SK-N-SH treated with all-trans-retinoic acid at 6 μM for 48 hours (cell line): ENCODE measurements at regions not wholly inside any gene's neighbourhood (a gene's known extent, or its start where the extent isn't known, plus 50 kb on each side); places are given as distances from the start of the nearest gene placed in this dataset.

Experiments used
- OSR1 ChIP-seq: fragments of 250-450 bp; sonication (Bioruptor Pico); IDR thresholded peaks from 2 replicates; pipeline ENCODE4 v1.8.0; 2022; ENCODE audit warnings: moderate library complexity, mild to moderate bottlenecking, inconsistent platforms
- RARB ChIP-seq: fragments of 250-450 bp; sonication (Bioruptor Pico); IDR thresholded peaks from 2 replicates; pipeline ENCODE4 v1.8.0; 2021; ENCODE audit warnings: mild to moderate bottlenecking, moderate library complexity
- TF ChIP-seq, protein P1 (sequence below): fragments of 250-450 bp; sonication (Bioruptor Pico); IDR thresholded peaks from 2 replicates; pipeline ENCODE4 v1.5.0; 2020; ENCODE audit warnings: mild to moderate bottlenecking, moderate library complexity
- TF ChIP-seq, protein P2 (sequence below): fragments of 250-450 bp; sonication (Bioruptor Pico); IDR thresholded peaks from 2 replicates; pipeline ENCODE4 v1.8.0; 2021; ENCODE audit warnings: low read depth, mild to moderate bottlenecking, moderate library complexity, borderline replicate concordance

DNA sequence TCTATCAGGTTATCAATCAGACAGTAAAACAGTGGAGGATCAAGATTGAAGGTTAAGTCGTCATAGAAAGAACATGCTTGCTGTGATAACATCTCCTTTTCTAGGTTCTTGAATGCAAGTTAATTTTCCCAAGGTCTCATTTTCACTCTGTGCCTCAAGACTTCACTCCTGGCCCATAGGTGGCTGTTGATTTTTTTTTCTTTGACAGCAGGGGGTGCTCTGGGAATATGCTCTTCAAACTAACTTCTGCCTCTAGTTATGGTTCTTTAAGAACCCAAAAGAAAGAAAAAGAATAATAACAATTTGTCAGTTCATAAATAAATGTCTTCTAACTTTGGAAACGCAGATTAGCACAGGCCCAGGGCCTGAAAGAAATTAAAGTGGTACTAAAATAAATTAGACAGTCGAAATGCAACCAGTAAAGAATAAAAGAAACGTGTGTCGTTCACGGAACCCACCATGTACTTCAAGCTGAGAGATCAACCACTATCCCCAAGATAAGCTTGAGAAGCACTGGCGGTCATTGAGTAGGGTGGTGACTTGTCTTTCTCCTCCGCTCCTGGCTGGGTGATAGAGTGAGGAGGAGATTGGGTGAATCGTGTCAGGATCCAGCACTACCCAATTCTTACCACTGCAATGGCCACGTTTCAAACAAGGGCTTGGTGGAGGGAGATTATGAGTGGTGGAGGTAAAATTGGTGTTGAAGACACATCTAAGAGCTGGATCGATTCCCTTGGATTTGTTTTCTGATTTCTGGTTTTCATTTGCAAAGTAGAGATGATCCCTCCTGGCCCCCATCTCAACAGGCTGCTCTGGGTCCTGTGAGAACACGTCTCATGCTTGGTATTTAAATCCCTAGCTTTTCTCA, 93.4 kb upstream of the IRX4 start:
- TF ChIP-seq, protein P1, sequence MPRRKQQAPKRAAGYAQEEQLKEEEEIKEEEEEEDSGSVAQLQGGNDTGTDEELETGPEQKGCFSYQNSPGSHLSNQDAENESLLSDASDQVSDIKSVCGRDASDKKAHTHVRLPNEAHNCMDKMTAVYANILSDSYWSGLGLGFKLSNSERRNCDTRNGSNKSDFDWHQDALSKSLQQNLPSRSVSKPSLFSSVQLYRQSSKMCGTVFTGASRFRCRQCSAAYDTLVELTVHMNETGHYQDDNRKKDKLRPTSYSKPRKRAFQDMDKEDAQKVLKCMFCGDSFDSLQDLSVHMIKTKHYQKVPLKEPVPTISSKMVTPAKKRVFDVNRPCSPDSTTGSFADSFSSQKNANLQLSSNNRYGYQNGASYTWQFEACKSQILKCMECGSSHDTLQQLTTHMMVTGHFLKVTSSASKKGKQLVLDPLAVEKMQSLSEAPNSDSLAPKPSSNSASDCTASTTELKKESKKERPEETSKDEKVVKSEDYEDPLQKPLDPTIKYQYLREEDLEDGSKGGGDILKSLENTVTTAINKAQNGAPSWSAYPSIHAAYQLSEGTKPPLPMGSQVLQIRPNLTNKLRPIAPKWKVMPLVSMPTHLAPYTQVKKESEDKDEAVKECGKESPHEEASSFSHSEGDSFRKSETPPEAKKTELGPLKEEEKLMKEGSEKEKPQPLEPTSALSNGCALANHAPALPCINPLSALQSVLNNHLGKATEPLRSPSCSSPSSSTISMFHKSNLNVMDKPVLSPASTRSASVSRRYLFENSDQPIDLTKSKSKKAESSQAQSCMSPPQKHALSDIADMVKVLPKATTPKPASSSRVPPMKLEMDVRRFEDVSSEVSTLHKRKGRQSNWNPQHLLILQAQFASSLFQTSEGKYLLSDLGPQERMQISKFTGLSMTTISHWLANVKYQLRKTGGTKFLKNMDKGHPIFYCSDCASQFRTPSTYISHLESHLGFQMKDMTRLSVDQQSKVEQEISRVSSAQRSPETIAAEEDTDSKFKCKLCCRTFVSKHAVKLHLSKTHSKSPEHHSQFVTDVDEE (CRISPR knock-in tag) = no peak
- TF ChIP-seq, protein P2, sequence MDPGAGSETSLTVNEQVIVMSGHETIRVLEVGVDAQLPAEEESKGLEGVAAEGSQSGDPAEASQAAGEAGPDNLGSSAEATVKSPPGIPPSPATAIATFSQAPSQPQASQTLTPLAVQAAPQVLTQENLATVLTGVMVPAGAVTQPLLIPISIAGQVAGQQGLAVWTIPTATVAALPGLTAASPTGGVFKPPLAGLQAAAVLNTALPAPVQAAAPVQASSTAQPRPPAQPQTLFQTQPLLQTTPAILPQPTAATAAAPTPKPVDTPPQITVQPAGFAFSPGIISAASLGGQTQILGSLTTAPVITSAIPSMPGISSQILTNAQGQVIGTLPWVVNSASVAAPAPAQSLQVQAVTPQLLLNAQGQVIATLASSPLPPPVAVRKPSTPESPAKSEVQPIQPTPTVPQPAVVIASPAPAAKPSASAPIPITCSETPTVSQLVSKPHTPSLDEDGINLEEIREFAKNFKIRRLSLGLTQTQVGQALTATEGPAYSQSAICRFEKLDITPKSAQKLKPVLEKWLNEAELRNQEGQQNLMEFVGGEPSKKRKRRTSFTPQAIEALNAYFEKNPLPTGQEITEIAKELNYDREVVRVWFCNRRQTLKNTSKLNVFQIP (CRISPR knock-in tag) = no peak
- no peak for TF ChIP-seq OSR1
- TF ChIP-seq RARB (CRISPR knock-in tag) = no peak
